GM23338 (cell line): ENCODE measurements at regions not wholly inside any gene's neighbourhood (a gene's known extent, or its start where the extent isn't known, plus 50 kb on each side); places are given as distances from the start of the nearest gene placed in this dataset.

Experiments used
- ATAC-seq: fragments of 200-7000 bp; cut with Tn5 transposase; 3 replicates; pipeline ENCODE4 v1.9.1; 2020
- DNase-seq: peaks from one replicate; pipeline ENCODE4 v3.0.0-alpha.2; 2015; ENCODE audit warnings: low spot score
- H2AFZ ChIP-seq: fragments of 200-600 bp; sonication (generic); 2 replicates; pipeline ENCODE4 v1.8.0; 2016; ENCODE audit warnings: antibody characterized with exemption, mild to moderate bottlenecking, moderate library complexity
- H3F3A ChIP-seq: fragments of 200-600 bp; sonication (generic); replicated peaks from 2 replicates; pipeline ENCODE4 v1.8.0; 2017; ENCODE audit warnings: antibody characterized with exemption, mixed run types, low read depth
- H3K27ac ChIP-seq: fragments of 200-600 bp; sonication (generic); 2 replicates; pipeline ENCODE4 v1.6.1; 2016; ENCODE audit warnings: low read depth
- H3K27me3 ChIP-seq: fragments of 200-600 bp; sonication (generic); 2 replicates; pipeline ENCODE4 v1.8.0; 2016; ENCODE audit warnings: mild to moderate bottlenecking, mixed run types, moderate library complexity; ENCODE audit not compliant: insufficient read depth
- H3K36me3 ChIP-seq: fragments of 200-600 bp; sonication (generic); 2 replicates; pipeline ENCODE4 v1.8.0; 2016; ENCODE audit warnings: mild to moderate bottlenecking; ENCODE audit not compliant: insufficient read depth
- H3K4me1 ChIP-seq: fragments of 200-600 bp; sonication (generic); 2 replicates; pipeline ENCODE4 v1.8.0; 2016; ENCODE audit warnings: mild to moderate bottlenecking, moderate library complexity; ENCODE audit not compliant: insufficient read depth
- H3K4me2 ChIP-seq: fragments of 200-600 bp; sonication (generic); 2 replicates; pipeline ENCODE4 v1.7.1; 2017; ENCODE audit warnings: mixed run types
- H3K4me3 ChIP-seq: fragments of 200-600 bp; sonication (generic); 2 replicates; pipeline ENCODE4 v1.6.1; 2016; ENCODE audit warnings: mixed run types
- H3K79me2 ChIP-seq: fragments of 200-600 bp; sonication (generic); replicated peaks from 2 replicates; pipeline ENCODE4 v1.8.0; 2017; ENCODE audit warnings: mild to moderate bottlenecking; ENCODE audit not compliant: insufficient read depth
- H3K9me2 ChIP-seq: fragments of 200-600 bp; sonication (generic); 2 replicates; pipeline ENCODE4 v1.8.0; 2017; ENCODE audit not compliant: insufficient read depth
- H4K20me1 ChIP-seq: fragments of 200-600 bp; sonication (generic); replicated peaks from 2 replicates; pipeline ENCODE4 v1.8.0; 2017; ENCODE audit warnings: mild to moderate bottlenecking; ENCODE audit not compliant: insufficient read depth
- H3K27ac Mint-ChIP-seq: 2 replicates; pipeline ENCODE4 v1.8.0; 2020; ENCODE audit warnings: inconsistent platforms, mild to moderate bottlenecking, moderate library complexity, mixed read lengths
- H3K27me3 Mint-ChIP-seq: 3 replicates; pipeline ENCODE4 v1.8.0; 2022; ENCODE audit warnings: low read depth, mild to moderate bottlenecking, moderate library complexity, mixed read lengths, inconsistent platforms; ENCODE audit not compliant: insufficient read depth, poor library complexity
- H3K36me3 Mint-ChIP-seq: 3 replicates; pipeline ENCODE4 v1.8.0; 2021; ENCODE audit warnings: low read depth, mild to moderate bottlenecking, inconsistent platforms, moderate library complexity, mixed read lengths
- H3K4me1 Mint-ChIP-seq: 3 replicates; pipeline ENCODE4 v1.8.0; 2020; ENCODE audit warnings: mild to moderate bottlenecking, inconsistent platforms, mixed read lengths
- H3K4me3 Mint-ChIP-seq: 3 replicates; pipeline ENCODE4 v1.8.0; 2021; ENCODE audit warnings: moderate library complexity, mild to moderate bottlenecking, inconsistent platforms, mixed read lengths
- H3K9me3 Mint-ChIP-seq: 3 replicates; pipeline ENCODE4 v1.8.0; 2020; ENCODE audit warnings: moderate library complexity, mild to moderate bottlenecking, inconsistent platforms, mixed read lengths
- CREB1 ChIP-seq: fragments of 250-450 bp; sonication (Bioruptor Pico); IDR thresholded peaks from 2 replicates; pipeline ENCODE4 v1.5.0; 2020; ENCODE audit warnings: low read depth, mild to moderate bottlenecking, moderate library complexity
- ETS1 ChIP-seq: IDR thresholded peaks from 2 replicates; pipeline ENCODE4 v1.6.1; 2016; ENCODE audit warnings: antibody characterized with exemption
- EZH2 ChIP-seq: fragments of 200-600 bp; sonication (generic); IDR thresholded peaks from one replicate; pipeline ENCODE4 v1.8.0; 2017; ENCODE audit warnings: antibody characterized with exemption, mild to moderate bottlenecking, low read depth; ENCODE audit not compliant: unreplicated experiment
- EZH2phosphoT487 ChIP-seq: fragments of 200-600 bp; sonication (generic); IDR thresholded peaks from one replicate; pipeline ENCODE4 v1.8.1; 2018; ENCODE audit warnings: antibody characterized with exemption; ENCODE audit not compliant: unreplicated experiment
- JUNB ChIP-seq: IDR thresholded peaks from one replicate; pipeline ENCODE4 v1.6.1; 2016; ENCODE audit warnings: antibody characterized with exemption; ENCODE audit not compliant: unreplicated experiment
- NANOG ChIP-seq: IDR thresholded peaks from 2 replicates; pipeline ENCODE4 v1.6.1; 2016; ENCODE audit warnings: antibody characterized with exemption, borderline replicate concordance
- POLR2AphosphoS5 ChIP-seq: IDR thresholded peaks from 2 replicates; pipeline ENCODE4 v1.6.1; 2016; ENCODE audit warnings: antibody characterized with exemption, low read depth
- REST ChIP-seq: IDR thresholded peaks from one replicate; pipeline ENCODE4 v1.6.1; 2018; ENCODE audit warnings: antibody characterized with exemption; ENCODE audit not compliant: unreplicated experiment
- ZNF114 ChIP-seq: fragments of 250-450 bp; sonication (Bioruptor Pico); IDR thresholded peaks from 2 replicates; pipeline ENCODE4 v1.5.0; 2020; ENCODE audit warnings: mild to moderate bottlenecking, moderate library complexity
- ZNF331 ChIP-seq: fragments of 250-450 bp; sonication (Bioruptor Pico); IDR thresholded peaks from 2 replicates; pipeline ENCODE4 v1.5.0; 2020; ENCODE audit warnings: low read depth, mild to moderate bottlenecking, moderate library complexity
- ZNF462 ChIP-seq: fragments of 250-450 bp; sonication (Bioruptor Pico); IDR thresholded peaks from 2 replicates; pipeline ENCODE4 v1.5.0; 2020; ENCODE audit warnings: mild to moderate bottlenecking, moderate library complexity

GRCh38 chr2:163466331-163467250 is 269.2 kb downstream of the FIGN start:
- H3K4me1 Mint-ChIP-seq: peaks cover 4% of the 10 kb centered on the region; the same call in 2 of the 3 replicates
- Histone ChIP-seq H3K27me3 (no peaks in the 10 kb centered on the region), H3K4me1 (peaks cover 5% of the 10 kb centered on the region; the same call in 1 of the 2 replicates), H3K9me2 (no peaks in the 10 kb centered on the region), H3K79me2 (no peaks in the 10 kb centered on the region), H4K20me1 (no peaks in the 10 kb centered on the region), H3F3A (no peaks in the 10 kb centered on the region), H2AFZ (no peak overlapping the region), H3K4me3 (no peak overlapping the region), H3K27ac (no peak overlapping the region), H3K36me3 (no peaks in the 10 kb centered on the region), H3K4me2 (no peak overlapping the region)
- peaks cover 2% of the 10 kb centered on the region for H3K27me3 Mint-ChIP-seq
- no peaks in the 10 kb centered on the region for H3K9me3 Mint-ChIP-seq
- no peaks in the 10 kb centered on the region for H3K36me3 Mint-ChIP-seq
- H3K27ac Mint-ChIP-seq: no peak overlapping the region
- DNase-seq: no peak
- TF ChIP-seq ZNF114 (no peak), ETS1 (no peak), EZH2 (no peak), ZNF462 (CRISPR knock-in tag) (no peak), JUNB (no peak), NANOG (no peak), REST (no peak), CREB1 (no peak), ZNF331 (CRISPR knock-in tag) (no peak), EZH2phosphoT487 (no peak), POLR2AphosphoS5 (no peak)
- no peak for ATAC-seq
- H3K4me3 Mint-ChIP-seq: no peak overlapping the region
